MCF 10A (cell line): ENCODE measurements at regions not wholly inside any gene's neighbourhood (a gene's known extent, or its start where the extent isn't known, plus 50 kb on each side); places are given as distances from the start of the nearest gene placed in this dataset.

ENCODE experiments used
- BruUV-seq: library from RNA; stranded (reverse); fragments of 400-500 nt; replicated peaks from 2 replicates; lab custom pipeline; 2021; lab: Mats Ljungman, UMichigan
- CTCF ChIA-PET: fragments of 300-600 bp; sonication (Branson Sonifier 250); formaldehyde crosslinking; extraction: SDS; loops from one replicate; lab custom pipeline; 2021; ENCODE audit warnings: antibody characterized with exemption, inconsistent platforms; lab: Yijun Ruan, JAX
- POLR2A ChIA-PET: fragments of 300-600, 350-650 bp; sonication (Branson Sonifier 250); formaldehyde crosslinking; extraction: SDS; loops from one replicate; lab custom pipeline; 2020; ENCODE audit warnings: antibody characterized with exemption, inconsistent platforms; lab: Yijun Ruan, JAX
- DNase-seq: peaks from one replicate; pipeline ENCODE4 v3.0.0-alpha.2; 2018; ENCODE audit not compliant: unreplicated experiment
- H3K27ac Mint-ChIP-seq: one replicate; pipeline ENCODE4 v1.8.0; 2022; ENCODE audit warnings: mild to moderate bottlenecking, low read depth, mixed read lengths; ENCODE audit not compliant: unreplicated experiment
- H3K27me3 Mint-ChIP-seq: one replicate; pipeline ENCODE4 v1.8.0; 2022; ENCODE audit warnings: mixed read lengths; ENCODE audit not compliant: insufficient read depth, unreplicated experiment
- H3K36me3 Mint-ChIP-seq: one replicate; pipeline ENCODE4 v1.8.0; 2022; ENCODE audit warnings: mild to moderate bottlenecking, moderate library complexity, mixed read lengths; ENCODE audit not compliant: insufficient read depth, unreplicated experiment
- H3K4me1 Mint-ChIP-seq: one replicate; pipeline ENCODE4 v1.8.0; 2022; ENCODE audit warnings: mixed read lengths; ENCODE audit not compliant: insufficient read depth, unreplicated experiment
- H3K4me3 Mint-ChIP-seq: one replicate; pipeline ENCODE4 v1.8.0; 2022; ENCODE audit warnings: mild to moderate bottlenecking, moderate library complexity, mixed read lengths; ENCODE audit not compliant: unreplicated experiment
- H3K9me3 Mint-ChIP-seq: one replicate; pipeline ENCODE4 v1.8.0; 2022; ENCODE audit warnings: mixed read lengths; ENCODE audit not compliant: unreplicated experiment
- intact Hi-C: fragments of 100-400 bp; cut with micrococcal nuclease; formaldehyde crosslinking; loops from 2 replicates; pipeline ENCODE4 v1.14.1; 2022
- TF ChIP-seq, protein P1 (sequence below): fragments of 200-600 bp; IDR thresholded peaks from one replicate; pipeline ENCODE4 v1.8.0; 2022; ENCODE audit warnings: antibody characterized with exemption, mild to moderate bottlenecking; ENCODE audit not compliant: unreplicated experiment

DNA sequence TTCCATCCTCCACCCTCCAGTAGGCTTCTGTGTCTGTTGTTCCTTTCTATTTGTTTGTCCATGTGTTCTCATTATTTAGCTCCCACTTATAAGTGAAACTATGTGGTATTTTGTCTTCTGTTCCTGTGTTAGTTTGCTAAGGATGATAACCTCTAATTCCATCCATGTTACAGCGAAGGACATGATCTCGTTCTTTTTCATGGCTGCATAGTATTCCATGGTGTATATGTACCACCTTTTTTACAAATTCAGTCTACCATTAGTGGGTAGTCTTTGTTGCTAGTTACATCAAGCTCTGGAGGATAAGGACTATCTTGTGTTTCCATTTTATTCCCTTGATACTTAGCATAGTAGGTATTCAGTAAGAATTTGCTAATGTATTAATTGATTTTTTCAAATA, 664.2 kb upstream of the FAT3 start:
- ChIA-PET POLR2A (no interaction called here), CTCF (interaction anchor here (0.6 kb wide), 2 partner anchors 1122 to 1610 kb away, joined by 4 read pairs; no protein-coding TSS in a partner anchor)
- Mint-ChIP-seq H3K27ac (no peak overlapping the region), H3K27me3 (no peaks in the 10 kb centered on the region), H3K4me1 (no peaks in the 10 kb centered on the region), H3K9me3 (peaks cover 8% of the 10 kb centered on the region), H3K4me3 (no peak overlapping the region), H3K36me3 (no peaks in the 10 kb centered on the region)
- TF ChIP-seq, protein P1, sequence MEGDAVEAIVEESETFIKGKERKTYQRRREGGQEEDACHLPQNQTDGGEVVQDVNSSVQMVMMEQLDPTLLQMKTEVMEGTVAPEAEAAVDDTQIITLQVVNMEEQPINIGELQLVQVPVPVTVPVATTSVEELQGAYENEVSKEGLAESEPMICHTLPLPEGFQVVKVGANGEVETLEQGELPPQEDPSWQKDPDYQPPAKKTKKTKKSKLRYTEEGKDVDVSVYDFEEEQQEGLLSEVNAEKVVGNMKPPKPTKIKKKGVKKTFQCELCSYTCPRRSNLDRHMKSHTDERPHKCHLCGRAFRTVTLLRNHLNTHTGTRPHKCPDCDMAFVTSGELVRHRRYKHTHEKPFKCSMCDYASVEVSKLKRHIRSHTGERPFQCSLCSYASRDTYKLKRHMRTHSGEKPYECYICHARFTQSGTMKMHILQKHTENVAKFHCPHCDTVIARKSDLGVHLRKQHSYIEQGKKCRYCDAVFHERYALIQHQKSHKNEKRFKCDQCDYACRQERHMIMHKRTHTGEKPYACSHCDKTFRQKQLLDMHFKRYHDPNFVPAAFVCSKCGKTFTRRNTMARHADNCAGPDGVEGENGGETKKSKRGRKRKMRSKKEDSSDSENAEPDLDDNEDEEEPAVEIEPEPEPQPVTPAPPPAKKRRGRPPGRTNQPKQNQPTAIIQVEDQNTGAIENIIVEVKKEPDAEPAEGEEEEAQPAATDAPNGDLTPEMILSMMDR: no peak
- intact Hi-C loops: no loop called here
- no TSS peak for BruUV-seq
- DNase-seq: no peak

DNA sequence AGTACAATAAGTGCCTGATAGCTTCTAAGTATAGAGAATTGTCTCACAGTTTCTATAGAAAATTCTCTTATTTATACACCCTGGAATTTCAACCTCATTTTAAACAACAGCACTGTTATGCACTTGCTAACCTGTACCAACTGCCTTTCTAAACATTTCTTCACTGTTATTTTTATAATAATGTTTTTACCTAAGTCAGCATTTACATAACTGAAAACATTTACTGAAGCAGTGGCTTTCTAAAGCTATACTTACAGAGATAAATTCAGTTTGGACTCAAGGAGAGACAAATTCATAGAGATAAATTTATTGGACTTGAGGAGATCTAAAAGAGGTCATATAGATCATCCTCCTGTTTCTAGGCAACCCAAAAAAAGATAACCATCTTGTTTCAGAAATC, 686.6 kb upstream of the FAT3 start:
- intact Hi-C loops: no loop called here
- ChIA-PET CTCF (interaction anchor here (0.6 to 0.7 kb wide), 2 partner anchors 122 to 1319 kb away, joined by 3 to 4 read pairs; no protein-coding TSS in a partner anchor), POLR2A (interaction anchor here (0.6 kb wide), 1 partner anchor 1242 kb away, joined by 4 read pairs; no protein-coding TSS in a partner anchor)
- TF ChIP-seq, protein P1: no peak
- Mint-ChIP-seq H3K36me3 (no peaks in the 10 kb centered on the region), H3K9me3 (peaks cover 15% of the 10 kb centered on the region), H3K4me3 (no peak overlapping the region), H3K4me1 (no peaks in the 10 kb centered on the region), H3K27ac (no peak overlapping the region), H3K27me3 (no peaks in the 10 kb centered on the region)
- no peak for DNase-seq
- no TSS peak for BruUV-seq

DNA sequence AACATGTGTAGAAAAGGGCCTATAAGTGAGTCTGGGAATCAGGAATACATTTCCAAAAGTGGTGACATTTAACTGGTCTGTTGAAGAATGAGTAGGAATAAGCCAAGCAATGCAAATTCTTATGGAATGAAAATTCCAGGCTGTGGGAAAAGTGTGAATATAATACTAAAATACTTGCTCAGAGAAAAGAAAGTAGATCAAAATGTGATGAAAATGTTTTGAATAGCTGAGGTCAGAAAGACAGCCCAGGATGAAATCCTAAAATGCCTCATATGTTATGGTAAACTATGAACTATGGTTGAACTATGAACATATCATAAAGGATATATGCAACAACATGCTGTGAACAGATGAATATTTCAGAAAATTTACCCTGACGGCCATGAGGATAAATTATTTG, 688.3 kb upstream of the FAT3 start:
- CTCF ChIA-PET: no interaction called here
- no peak overlapping the region for H3K27ac Mint-ChIP-seq
- DNase-seq: no peak
- no peaks in the 10 kb centered on the region for H3K4me1 Mint-ChIP-seq
- intact Hi-C loops: no loop called here
- H3K9me3 Mint-ChIP-seq: peaks cover 16% of the 10 kb centered on the region
- BruUV-seq: no TSS peak
- TF ChIP-seq, protein P1: no peak
- H3K36me3 Mint-ChIP-seq: no peaks in the 10 kb centered on the region
- POLR2A ChIA-PET: interaction anchor here (0.6 kb wide), 1 partner anchor 260 kb away, joined by 5 read pairs; no protein-coding TSS in a partner anchor
- no peaks in the 10 kb centered on the region for H3K27me3 Mint-ChIP-seq
- no peak overlapping the region for H3K4me3 Mint-ChIP-seq

DNA sequence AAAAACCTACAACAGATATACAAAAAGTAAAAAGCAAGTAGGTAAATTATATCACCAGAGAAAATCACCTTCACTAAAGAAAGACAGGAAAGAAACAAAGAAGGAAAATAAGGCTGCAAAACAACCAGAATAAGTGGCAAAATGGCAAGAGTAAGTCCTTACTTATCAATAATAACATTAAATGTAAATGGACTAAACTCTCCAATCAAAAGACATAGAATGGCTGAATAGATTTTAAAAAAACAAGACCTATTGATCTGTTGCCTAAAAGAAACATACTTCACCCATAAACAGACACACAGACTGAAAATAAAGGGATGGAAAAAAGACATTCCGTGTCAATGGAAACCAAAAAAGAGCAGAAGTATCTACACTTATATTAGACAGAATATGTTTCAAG, 695.7 kb upstream of the FAT3 start:
- TF ChIP-seq, protein P1: no peak
- Mint-ChIP-seq H3K27me3 (no peaks in the 10 kb centered on the region), H3K4me1 (no peaks in the 10 kb centered on the region), H3K9me3 (peaks cover 31% of the 10 kb centered on the region), H3K27ac (no peak overlapping the region), H3K4me3 (no peak overlapping the region), H3K36me3 (no peaks in the 10 kb centered on the region)
- no peak for DNase-seq
- ChIA-PET CTCF (no interaction called here), POLR2A (no interaction called here)
- intact Hi-C loops: no loop called here
- BruUV-seq: no TSS peak
